Neural cell (in vitro differentiated cells): ENCODE measurements at regions not wholly inside any gene's neighbourhood (a gene's known extent, or its start where the extent isn't known, plus 50 kb on each side); places are given as distances from the start of the nearest gene placed in this dataset.

Source experiments
- CTCF ChIP-seq: fragments of 450-650 bp; IDR thresholded peaks from 2 replicates; pipeline ENCODE4 v1.5.1; 2014; ENCODE audit warnings: antibody characterized with exemption, mild to moderate bottlenecking, moderate library complexity; ENCODE audit not compliant: poor library complexity, severe bottlenecking
- POLR2AphosphoS5 ChIP-seq: IDR thresholded peaks from 2 replicates; pipeline ENCODE4 v1.6.1; 2012
- RAD21 ChIP-seq: fragments of 450-650 bp; conservative IDR thresholded peaks from 2 replicates; pipeline ENCODE4 v1.6.1; 2014; ENCODE audit warnings: antibody characterized with exemption, mild to moderate bottlenecking, moderate library complexity
- SMC3 ChIP-seq: fragments of 450-650 bp; conservative IDR thresholded peaks from 2 replicates; pipeline ENCODE4 v1.6.1; 2014; ENCODE audit warnings: antibody characterized with exemption, mild to moderate bottlenecking, moderate library complexity; ENCODE audit not compliant: poor library complexity
- TAF1 ChIP-seq: IDR thresholded peaks from 2 replicates; pipeline ENCODE4 v1.6.1; 2012; ENCODE audit warnings: low read depth

- TF ChIP-seq POLR2AphosphoS5 (peak; percentile 55), CTCF (no peak), TAF1 (no peak), RAD21 (no peak), SMC3 (no peak)
Measured at GRCh38 chr1:102151242-102151641, 154.5 kb upstream of the OLFM3 start.
